NCI-H510A (cell line): ENCODE measurements at regions not wholly inside any gene's neighbourhood (a gene's known extent, or its start where the extent isn't known, plus 50 kb on each side); places are given as distances from the start of the nearest gene placed in this dataset.
A peak's percentile ranks its signal among the peaks of the same experiment; 100 is the strongest.

ENCODE experiments used
- DNase-seq: peaks from one replicate; lab custom pipeline; 2025; lab: John Stamatoyannopoulos, UW

GRCh38 chr13:111968336-111969010 is 98.5 kb upstream of the SOX1 start:
- no peak for DNase-seq

- no peak for DNase-seq
Observed at GRCh38 chr13:111969551-111970135, 97.3 kb upstream of the SOX1 start.

GRCh38 chr13:111970494-111971141 is 96.3 kb upstream of the SOX1 start:
- no peak for DNase-seq

- DNase-seq = peak; percentile 53
Observed at GRCh38 chr13:111971891-111972780, 94.8 kb upstream of the SOX1 start.

- DNase-seq = no peak
Observed at GRCh38 chr13:111973186-111973585, 93.8 kb upstream of the SOX1 start.

- DNase-seq = no peak
Observed at GRCh38 chr13:111973605-111974340, 93.2 kb upstream of the SOX1 start.

GRCh38 chr13:111974341-111974640 is 92.7 kb upstream of the SOX1 start:
- DNase-seq = no peak

- DNase-seq = no peak
Observed at GRCh38 chr13:111975539-111976473, 91.1 kb upstream of the SOX1 start.

- DNase-seq = no peak
Observed at GRCh38 chr13:111976474-111977178, 90.3 kb upstream of the SOX1 start.

- DNase-seq = no peak
Observed at GRCh38 chr13:111977179-111977506, 89.8 kb upstream of the SOX1 start.

GRCh38 chr13:111978546-111978945 is 88.4 kb upstream of the SOX1 start:
- no peak for DNase-seq

GRCh38 chr13:111980146-111980929 is 86.6 kb upstream of the SOX1 start:
- DNase-seq = no peak

- DNase-seq = no peak
Observed at GRCh38 chr13:111981006-111981405, 85.9 kb upstream of the SOX1 start.

GRCh38 chr13:111981446-111982165 is 85.3 kb upstream of the SOX1 start:
- DNase-seq = no peak

GRCh38 chr13:111984349-111984748 is 82.6 kb upstream of the SOX1 start:
- no peak for DNase-seq

GRCh38 chr13:111990362-111990761 is 76.6 kb upstream of the SOX1 start:
- DNase-seq = no peak

- DNase-seq = no peak
Observed at GRCh38 chr13:111992911-111993310, 74.0 kb upstream of the SOX1 start.

GRCh38 chr13:111993691-111994090 is 73.3 kb upstream of the SOX1 start:
- DNase-seq = no peak

GRCh38 chr13:111994578-111994977 is 72.4 kb upstream of the SOX1 start:
- no peak for DNase-seq
